ENCODE measurements at regions not wholly inside any gene's neighbourhood (a gene's known extent, or its start where the extent isn't known, plus 50 kb on each side); places are given as distances from the start of the nearest gene placed in this dataset.
"Not testable (repeated sequence)": the region's sequence is repeated elsewhere in the genome, so short reads cannot be mapped to it uniquely, and the experiment has no call there.

DNA sequence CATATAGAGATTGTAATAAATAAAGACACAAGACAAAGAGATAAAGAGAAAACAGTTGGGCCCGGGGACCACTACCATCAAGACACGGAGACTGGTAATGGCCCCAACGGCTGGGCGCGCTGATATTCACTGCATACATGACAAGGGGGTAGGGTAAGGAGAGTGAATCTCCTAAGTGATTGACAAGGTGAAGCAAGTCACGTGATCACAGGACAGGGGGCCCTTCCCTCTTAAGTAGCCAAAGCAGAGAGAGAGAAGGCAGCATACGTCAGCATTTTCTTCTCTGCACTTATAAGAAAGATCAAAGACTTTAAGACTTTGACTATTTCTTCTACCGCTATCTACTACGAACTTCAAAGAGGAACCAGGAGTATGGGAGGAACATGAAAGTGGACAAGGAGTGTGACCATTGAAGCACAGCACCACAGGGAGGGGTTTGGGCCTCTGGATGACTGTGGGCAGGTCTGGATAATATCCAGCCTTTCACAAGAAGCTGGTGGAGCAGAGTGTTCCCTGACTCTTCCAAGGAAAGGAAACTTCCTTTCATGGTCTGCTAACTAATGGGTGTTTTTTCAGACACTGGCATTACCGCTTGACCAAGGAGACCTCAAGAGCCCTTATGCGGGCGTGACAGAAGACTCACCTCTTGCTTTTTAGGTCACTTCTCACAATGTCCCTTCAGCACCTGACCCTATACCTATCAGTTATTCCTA, 75.6 kb downstream of the MRPL39 start:
- not testable (repeated sequence) for DNase-seq (ENCODE audit: low read depth)

DNA sequence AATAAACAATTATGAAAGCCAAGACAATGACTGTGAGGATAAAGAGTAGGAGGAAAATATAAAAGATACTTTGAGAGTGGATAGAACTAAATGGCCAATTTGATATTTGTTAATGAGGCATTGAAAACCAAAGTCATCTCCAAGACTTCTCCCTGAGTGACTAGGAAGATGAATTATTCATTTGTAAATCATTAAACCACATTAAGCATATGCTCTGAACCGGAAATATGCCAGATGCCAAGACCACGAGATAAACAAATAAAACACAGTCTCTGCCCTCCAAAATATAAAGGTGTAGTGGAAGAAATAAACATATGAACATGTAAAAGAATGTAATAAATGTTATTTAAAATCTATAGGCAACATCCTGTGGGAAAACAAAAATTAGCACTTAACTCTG, 78.8 kb downstream of the MRPL39 start:
- no peak for DNase-seq (ENCODE audit: low read depth)

DNA sequence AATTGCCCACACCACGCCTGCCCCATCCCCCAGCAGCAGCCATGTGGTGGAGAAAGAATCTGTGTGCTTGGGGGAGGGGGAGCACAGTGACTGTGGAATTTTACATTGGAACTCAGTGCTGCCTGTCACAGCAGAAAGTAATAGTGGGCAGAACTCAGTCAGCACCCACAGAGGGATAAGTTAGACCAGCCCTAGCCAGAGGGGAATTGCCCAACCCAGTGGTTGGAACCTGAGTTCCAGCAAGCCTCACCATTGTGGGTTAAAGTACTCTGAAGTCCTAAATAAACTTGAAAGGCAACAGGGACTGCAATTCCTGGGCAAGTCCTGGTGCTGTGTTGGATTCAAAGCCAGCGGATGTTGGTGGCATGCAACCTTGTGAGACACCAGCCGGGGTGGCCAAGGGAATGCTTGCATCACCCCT, 88.8 kb downstream of the MRPL39 start:
- no peak for DNase-seq (ENCODE audit: low read depth)

DNA sequence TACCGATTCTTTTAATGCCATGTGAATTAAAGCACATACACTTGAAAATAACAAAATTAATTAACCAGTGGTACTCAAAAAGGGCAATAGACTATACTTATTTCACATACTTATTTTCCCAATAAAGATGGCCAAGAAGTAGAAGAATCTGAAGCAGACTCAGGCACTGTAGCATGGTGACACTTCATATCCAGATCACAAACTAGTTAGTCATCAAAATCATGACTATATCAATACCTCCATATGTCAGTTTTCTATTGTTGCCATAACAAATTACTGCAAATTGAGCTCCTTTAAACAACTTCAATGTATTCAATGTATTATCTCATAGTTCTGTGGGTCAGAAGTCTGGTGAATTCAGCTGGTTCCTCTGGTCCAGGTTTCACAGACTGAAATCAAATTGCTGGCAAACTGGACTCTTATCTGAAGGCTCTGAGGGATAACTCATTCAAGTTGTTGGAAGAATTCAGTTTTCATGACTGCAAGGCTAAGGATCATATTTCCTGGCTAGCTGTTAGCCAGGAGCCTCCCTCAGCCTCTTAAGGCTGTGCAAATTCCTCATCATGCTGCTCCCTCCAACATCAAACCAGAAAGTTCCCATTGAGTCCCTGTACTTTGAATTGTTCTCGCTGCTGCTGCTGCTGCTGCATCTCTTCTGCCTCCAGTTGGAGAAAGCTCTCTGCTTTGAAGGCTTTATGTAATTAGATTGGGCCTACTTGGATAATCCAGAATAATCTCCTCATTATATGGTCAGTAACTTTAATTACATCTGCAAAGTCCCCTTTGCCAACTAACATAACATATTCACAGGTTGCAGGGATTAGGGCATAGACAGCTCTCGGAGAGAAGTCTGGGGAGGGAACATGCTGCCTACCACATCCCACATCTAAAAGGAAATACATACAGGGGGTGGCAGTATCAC, 91.5 kb downstream of the MRPL39 start:
- DNase-seq (ENCODE audit: low read depth): no peak

DNA sequence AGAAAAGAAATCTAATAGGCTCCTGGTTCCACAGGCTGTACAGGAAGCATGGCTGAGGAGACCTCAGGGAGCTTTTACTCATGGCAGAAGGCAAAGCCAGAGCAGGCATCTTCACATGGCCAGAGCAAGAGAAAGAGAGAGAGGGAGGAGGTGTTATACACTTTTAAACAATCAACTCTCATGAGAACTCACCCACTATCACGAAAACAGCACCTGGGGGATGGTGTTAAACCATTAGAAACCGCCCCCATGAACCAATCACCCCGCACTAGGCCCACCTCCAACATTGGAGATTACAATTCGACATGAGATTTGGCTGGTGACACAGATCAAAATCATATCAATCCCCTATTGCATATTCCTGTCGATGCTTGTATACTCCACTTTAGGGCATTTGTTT, 93.5 kb downstream of the MRPL39 start:
- no peak for DNase-seq (ENCODE audit: low read depth)

DNA sequence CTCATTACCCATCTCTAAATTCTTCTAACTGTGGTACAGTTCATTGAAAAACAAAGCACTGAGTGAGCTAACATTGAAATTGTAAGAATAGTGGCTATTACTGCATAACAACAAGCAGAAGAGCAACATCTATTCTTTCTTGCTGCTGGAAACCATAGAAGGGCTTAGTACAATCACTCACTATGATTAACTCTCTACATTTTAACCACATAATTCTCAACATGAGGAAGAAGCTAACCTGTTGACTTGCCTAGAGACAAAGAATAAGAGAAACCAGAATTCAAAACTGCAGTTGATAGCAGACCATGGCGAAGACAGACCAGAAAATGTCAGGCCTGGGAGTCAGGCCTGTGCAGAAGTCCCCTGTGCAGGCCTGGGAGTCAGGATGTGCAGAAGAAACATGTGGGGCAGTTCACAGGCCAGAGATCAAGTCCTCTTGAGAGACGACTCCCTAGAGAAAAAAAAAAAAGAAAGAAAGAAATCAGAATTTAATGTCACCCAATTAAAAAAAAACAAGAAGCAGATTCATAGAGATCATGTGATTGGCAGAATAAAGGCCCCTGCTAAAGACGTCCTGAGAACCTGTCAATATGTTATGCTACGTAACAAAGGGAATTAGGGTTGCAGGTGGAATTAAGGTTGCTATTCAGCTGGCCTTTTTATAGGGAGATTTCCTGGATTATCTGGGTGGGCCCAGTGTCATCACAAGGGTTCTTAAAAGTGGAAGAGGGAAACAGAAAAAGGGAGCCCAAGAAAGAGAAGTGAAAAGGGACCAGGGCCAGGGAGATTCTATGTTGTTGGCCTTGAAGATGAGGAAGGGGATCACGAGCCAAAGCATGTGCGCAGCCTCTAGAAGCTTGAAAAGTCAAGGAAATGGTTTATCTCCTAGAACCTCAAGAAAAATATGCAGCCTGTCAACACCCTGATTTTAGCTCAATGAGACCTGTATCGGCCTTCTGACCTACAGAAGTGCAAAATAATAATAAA, 94.9 kb downstream of the MRPL39 start:
- no peak for DNase-seq (ENCODE audit: low read depth)

DNA sequence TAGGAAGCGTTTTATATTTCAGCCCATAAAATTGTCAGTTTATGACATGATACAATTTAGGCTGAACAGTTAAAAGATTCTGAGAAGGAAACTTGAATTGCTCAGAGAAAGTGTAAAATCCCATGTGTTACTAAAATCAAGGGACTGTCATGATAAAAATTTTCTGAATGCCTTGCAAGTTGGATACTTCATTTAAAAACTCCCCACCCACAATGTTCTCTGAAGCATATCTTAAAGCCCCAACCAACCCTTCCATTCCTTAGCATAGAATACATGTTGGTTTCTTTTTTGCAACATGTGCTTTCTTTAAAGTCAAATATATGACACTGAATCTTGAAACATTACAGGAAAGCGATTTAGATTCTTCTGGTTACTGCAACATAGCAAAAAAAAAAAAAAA, 97.4 kb downstream of the MRPL39 start:
- DNase-seq (ENCODE audit: low read depth): no peak

DNA sequence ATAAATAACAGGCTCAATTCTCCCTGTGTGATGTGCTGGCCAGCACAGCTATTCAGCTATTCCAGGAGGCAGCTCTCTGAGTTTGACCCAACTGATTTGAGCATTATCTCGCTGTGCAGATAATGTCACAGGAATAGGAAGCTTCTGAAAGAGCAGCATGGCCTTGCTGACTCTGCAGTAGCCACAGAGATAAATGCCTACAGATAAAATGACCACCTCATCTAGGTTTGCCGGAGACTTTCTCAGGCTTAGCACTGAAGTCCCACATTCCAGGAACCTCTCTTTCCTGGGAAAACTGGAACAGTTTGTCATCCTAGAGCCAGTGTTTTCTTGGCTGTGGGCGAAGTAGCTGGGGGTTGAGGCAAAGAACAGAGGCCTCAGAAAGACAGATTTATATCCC, 98.9 kb downstream of the MRPL39 start:
- no peak for DNase-seq (ENCODE audit: low read depth)

DNA sequence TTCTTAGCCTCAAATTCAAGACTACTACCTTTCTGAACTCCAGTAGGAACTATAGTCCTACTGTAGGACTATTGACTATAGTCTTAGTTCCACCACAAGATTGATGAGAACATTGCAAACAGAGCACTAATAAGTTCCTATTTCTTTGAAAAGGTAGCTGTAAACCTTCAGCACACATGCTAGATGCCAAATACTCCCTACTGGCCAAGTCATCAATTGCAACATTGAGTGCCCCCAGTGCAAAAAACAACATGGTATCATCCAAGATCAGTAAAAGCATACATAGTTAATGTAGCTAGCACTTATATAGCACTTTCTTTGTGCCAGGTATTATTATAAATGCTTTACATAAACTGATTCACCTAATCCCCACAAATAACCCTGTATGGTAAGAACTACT, 99.8 kb downstream of the MRPL39 start:
- no peak for DNase-seq (ENCODE audit: low read depth)

DNA sequence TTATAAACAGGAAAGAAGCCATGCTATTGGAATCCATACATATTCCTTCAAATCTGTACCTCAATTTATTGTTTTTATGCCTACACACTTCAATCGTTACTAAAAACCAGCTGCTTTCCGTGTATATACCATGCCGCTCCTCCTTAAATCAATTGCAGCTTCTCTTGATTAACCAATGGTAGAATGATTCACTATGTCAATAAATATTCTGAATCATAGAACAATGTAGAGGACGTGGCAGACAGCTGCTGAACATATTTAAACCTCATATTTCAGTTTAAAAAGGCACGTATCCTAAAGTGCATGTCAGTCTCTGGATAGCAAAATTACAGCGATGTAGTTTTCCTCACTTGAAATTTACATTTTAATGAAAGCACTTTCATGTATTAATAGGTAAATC, 100.4 kb downstream of the MRPL39 start:
- DNase-seq (ENCODE audit: low read depth): no peak

DNA sequence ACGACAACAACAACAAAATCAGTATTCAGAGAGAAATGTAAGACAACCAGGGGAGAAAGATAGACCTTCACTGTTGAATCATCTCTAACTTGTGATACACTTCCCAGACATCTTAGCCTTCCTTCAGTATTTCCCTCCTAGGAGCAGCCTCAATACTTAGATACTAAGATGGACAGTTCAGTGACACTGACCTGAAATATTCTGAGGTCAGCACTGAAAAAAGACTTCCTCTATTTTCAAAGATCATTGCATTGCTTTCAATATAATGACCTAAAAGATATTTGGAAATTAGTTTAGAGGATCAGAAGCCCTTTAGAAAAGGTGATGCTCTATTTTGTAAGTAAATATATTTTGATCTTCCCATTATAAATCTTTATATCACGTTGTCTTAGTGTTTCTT, 101.0 kb downstream of the MRPL39 start:
- DNase-seq (ENCODE audit: low read depth): no peak

DNA sequence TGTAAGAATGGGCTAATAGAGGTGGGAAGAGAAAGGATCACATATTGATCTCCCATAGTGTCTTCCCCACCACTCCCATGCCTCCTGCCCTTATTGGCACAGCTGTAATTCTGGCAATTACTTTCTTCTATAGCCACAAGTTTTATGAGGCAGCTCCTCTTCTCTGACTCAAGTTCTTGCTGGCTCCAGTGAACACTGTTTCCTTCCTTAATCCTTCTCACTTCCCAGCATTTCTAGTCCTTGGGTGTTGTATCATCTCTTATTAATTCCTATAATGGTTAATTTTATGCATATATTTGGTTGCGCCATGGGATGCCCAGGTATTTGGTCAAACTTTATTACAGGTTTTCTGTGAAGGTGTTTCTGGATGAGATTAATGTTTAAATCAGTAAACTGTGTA, 103.3 kb downstream of the MRPL39 start:
- no peak for DNase-seq (ENCODE audit: low read depth)

DNA sequence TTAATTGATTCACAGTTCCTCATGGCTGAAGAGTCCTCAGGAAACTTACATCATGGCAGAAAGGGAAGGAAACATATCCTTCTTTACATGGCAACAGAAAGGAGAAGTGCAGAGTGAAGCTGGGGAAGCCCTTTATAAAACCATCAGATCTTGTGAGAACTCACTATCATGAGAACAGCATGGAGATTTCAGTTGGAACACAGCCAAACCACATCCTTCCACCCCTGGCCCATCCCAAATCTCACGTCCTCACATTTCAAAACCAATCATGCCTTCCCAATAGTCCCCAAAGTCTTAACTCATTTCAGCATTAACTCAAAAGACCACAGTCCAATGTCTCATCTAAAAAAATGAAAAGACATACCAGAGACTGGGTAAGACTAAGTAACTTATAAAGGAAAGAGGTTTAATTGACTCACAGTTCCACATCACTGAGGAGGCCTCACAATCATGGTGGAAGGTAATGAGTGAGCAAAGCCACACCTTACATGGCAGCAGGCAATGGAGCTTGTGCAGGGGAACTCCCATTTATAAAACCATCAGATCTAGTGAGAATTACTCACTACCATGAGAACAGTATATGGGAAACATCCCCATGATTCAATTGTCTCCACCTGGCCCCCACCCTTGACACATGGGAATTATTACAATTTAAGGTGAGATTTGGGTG, 105.2 kb downstream of the MRPL39 start:
- DNase-seq (ENCODE audit: low read depth): no peak

DNA sequence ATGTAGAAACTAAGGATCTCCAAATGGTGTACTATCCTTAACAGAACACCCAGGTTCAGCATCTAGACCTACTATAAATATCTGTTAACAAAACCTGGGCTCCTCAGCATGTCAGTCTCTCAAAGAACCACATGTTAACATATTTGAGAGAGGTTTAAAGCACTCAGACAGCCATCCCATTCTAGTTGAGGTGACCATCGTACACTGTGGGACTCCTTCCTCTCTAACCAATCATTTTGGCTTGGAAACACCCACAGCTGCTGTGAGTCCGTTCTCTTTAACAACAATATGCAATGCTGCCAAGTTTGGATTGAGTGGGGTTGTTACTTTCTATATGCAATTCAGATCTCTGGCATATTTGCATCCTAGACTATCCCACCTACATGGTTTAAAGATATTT, 105.8 kb downstream of the MRPL39 start:
- DNase-seq (ENCODE audit: low read depth): no peak

DNA sequence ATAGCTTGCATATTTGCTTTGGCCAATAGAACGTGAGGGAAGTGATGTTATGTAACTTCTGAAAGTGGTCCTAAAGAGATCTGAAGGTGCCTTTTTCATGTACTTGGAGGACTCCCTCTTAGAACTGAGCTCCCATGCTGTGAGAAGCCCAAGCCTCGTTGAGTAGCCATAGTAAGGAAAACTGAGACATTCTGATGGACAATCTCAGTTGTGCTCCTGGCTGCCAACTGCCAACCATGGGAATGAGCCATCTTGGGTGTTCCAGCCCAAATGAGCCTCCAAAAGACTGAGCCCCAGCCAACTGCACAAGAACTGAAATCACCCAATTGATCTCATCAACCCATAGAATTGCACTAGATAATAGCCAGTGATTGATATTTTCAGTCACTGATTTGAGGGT, 106.7 kb downstream of the MRPL39 start:
- no peak for DNase-seq (ENCODE audit: low read depth)

DNA sequence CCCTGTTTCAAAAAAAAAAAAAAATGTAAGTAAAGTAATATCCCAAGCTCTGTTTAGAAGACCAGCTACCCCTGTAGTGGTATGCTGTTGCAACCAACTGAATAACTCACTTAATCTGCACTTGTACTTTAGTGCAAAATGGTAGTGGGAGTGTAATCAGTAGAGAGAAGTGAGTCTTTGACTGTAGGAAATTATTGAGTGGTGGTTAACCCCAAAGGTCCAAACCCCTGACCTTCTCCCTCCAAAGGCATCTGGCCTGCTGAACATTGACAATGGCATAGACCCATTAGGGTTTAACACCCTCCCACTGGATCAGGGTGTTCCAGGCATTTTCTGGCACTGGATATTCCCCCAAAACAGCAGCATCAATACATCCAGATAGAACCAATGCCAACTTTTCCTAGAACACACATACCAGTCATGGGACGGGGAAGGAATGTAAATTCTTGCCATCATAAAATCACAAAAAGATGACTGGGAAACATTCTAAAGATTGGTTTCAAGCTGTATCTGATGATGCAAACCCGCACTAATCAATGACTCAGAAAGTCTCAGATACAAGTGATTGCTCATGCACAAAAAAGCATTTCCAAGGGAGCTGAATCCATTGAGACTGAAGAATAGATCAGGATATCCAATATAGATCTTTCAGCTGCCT, 110.3 kb downstream of the MRPL39 start:
- DNase-seq (ENCODE audit: low read depth): no peak

DNA sequence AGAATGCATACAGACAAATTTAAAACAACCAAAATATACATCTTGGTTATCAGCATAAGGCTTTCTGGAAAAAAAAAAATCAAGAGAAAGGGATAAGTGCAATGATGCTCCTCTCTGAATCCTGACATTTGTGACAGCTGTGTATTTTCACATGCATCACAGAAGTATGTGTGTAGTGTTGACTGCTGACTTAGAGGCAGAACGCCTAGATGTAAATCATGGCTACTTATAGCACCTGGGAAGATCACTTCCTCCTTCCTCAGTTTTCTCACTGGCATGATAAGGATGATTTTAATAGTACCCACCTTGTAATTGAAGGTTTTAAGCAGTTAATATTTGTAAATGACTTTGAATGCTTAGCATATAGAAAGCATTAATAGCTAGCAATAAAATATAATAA, 112.5 kb downstream of the MRPL39 start:
- no peak for DNase-seq (ENCODE audit: low read depth)

DNA sequence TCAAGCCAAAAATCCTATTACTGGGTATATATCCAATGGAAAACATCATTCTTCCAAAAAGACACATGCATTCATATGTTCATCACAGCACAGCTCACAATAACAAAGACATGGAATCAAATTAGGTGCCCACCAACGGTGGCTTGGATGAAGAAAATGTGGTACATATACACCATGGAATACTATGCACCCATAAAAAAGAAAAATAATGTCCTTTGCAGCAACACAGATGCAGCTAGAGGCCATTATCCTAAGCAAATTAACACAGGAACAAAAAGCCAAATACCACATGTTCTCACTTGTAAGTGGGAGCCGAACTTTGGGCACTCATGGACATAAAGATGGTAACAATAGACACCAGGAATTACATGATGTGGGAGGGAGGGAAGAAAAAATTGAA, 113.6 kb downstream of the MRPL39 start:
- no peak for DNase-seq (ENCODE audit: low read depth)

DNA sequence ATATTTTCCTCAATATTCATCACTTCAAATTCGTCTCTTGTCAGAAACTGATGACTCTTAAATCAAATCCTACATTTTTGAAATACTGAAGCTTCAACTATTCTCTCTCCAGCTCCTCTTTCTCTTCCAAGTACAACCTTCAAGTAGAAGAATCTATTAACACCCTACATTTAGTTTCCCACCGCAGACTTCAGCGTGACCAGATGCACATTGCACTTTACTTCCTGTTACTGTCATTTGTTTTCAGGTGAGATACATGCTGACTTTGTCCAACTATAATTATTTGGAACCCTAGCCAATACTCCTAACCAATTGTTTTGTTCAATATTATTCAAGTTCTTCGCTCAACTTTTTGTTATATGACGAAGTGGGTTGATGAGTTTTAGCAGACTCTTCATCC, 116.0 kb downstream of the MRPL39 start:
- no peak for DNase-seq (ENCODE audit: low read depth)

DNA sequence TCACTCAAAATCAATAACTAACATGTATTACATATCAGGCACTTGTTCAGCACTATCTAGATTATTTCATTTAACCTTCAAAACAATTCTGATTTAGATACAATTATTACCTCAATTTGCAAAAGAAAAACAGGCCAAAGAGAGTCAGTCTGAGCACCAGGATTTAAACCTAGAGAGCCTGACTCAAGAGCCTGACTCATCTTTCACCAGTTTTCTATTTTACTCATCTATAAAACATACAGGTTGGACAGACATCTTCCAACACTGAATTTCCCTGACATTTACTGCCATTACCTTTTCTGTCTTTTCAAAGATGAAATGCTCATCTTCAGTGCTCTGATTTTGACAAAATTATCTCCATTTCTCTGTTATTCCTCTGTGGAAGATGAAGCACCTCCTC, 116.5 kb downstream of the MRPL39 start:
- no peak for DNase-seq (ENCODE audit: low read depth)

DNA sequence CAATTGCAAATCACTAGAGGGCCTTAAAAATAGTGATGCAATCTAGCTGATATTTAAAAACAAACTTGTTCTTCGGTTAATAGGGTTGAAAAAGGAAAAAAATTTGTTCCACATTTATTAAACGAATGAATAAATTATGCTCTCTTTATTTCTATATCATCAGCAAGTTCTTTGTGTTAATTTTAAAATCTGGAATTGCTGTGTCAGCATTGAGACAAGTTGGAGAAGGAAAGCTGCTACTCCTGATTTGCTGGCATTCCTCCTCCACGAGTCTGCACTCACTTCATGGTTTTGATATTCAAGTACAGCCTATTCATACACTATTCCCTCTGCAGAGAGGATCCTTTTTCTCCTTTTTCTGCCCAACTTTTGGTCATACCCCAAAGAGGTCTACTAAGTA, 117.6 kb downstream of the MRPL39 start:
- DNase-seq (ENCODE audit: low read depth): no peak
